HuH-7 (cell line): ENCODE measurements at regions not wholly inside any gene's neighbourhood (a gene's known extent, or its start where the extent isn't known, plus 50 kb on each side); places are given as distances from the start of the nearest gene placed in this dataset.

ENCODE experiments used
- DNase-seq: peaks from one replicate; pipeline ENCODE4 v3.0.0; 2011; ENCODE audit warnings: low spot score

DNA sequence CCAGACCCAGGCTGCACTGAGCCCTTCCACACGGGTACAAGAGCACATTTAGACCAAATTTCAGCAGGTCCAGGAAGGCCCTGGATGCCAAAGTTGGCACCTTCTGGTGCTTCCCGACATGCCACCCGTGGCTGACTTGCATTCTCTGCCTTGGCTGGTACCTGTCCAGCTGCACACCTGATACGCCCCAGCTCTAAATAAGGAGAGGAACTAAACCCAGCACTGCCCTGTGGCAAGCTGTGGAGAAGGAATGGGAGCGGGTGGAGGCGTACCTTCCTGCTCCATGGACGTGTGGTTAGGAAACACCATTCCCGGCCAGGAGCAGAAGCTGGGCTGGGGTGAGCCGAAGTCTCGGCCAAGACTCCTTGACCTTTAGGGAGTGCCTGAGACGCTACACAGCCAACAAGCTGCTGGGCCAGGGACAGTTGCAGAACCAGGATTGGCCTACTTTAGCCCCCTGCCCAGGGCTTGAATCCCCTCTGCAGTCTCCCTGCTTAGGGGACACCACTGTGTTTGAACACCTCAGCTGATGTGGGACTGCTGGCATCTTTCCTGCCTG lies 86.5 kb upstream of the TAF1B start:
- DNase-seq = no peak

GRCh38 chr2:9757501-9758264 lies 85.6 kb upstream of the TAF1B start:
- DNase-seq = no peak

- no peak for DNase-seq
These were observed 84.5 kb upstream of the TAF1B start for GRCh38 chr2:9758741-9759140.

GRCh38 chr2:9760069-9760901 lies 83.0 kb upstream of the TAF1B start:
- no peak for DNase-seq

DNA sequence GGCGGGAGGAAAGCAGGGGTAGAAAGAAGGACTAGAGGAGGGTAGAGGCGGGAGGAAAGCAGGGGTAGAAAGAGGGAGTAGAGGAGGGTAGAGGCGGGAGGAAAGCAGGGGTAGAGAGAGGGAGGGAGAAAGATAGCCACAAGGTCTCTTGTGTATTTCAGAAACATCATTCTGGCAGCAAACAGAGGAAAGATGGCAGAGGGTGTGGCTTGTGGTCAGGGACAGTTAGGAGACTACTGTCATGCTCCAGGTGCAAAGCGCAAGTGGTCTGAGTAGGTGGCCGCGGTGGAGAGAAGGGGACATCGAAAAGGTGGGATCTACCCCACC lies 82.4 kb upstream of the TAF1B start:
- DNase-seq = no peak

- DNase-seq = no peak
These were observed 81.7 kb upstream of the TAF1B start for GRCh38 chr2:9761577-9761976.

- DNase-seq = no peak
These were observed 81.1 kb upstream of the TAF1B start for GRCh38 chr2:9762164-9762563.

GRCh38 chr2:9762941-9763340 lies 80.3 kb upstream of the TAF1B start:
- DNase-seq = no peak

GRCh38 chr2:9763356-9764152 lies 79.7 kb upstream of the TAF1B start:
- no peak for DNase-seq

DNA sequence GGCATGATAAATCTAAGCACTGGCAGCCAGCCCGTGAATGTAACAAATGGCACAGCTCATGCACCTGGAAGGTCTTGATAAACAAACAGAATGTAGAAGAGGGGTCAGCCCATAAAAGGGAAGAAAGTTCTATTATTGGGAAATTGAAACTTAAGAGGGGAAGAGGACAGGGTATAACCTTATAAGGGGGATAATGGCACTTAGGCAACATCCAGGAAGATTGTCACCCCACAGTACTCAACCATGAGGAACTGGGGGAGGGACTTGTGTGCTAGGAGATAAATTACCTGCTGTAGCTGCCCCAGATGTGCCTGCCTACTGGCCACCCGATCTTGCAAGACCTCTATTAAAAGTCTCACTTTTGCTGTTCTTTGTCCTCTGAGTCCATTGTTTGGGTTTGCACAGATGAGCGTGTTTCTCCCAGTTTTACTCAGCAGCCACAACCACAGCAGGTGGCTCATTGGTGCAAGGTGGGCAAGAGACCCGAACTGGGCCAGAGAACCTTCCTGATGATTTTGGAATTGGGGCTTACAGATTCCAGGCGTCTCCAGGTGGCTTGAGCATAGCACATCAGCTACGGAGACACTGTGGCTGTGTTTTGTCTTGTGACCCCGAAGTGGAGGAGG lies 79.0 kb upstream of the TAF1B start:
- no peak for DNase-seq

GRCh38 chr2:9765611-9766531 lies 77.4 kb upstream of the TAF1B start:
- no peak for DNase-seq

- DNase-seq = no peak
These were observed 75.5 kb upstream of the TAF1B start for GRCh38 chr2:9767656-9768281.

DNA sequence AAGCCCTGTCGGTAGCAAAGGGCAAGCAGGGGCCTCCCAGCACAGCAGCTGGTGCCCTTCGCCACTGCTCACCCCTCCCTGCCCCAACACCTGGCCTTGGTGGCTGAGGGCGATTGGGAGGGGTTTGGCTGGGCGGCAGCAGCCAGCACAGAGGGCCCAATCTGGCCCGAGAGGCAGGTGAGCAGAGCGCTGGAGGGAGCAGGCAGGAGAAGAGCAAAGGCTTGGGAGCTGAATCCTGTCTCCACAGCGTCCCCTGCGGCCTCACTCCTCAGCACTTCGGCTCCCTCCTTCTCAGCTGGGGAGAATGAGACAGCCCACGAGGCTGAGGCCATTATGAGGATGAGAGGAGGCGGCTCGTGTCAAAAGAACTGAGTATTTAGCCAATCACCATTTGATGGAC lies 74.9 kb upstream of the TAF1B start:
- DNase-seq = peak; percentile 82

DNA sequence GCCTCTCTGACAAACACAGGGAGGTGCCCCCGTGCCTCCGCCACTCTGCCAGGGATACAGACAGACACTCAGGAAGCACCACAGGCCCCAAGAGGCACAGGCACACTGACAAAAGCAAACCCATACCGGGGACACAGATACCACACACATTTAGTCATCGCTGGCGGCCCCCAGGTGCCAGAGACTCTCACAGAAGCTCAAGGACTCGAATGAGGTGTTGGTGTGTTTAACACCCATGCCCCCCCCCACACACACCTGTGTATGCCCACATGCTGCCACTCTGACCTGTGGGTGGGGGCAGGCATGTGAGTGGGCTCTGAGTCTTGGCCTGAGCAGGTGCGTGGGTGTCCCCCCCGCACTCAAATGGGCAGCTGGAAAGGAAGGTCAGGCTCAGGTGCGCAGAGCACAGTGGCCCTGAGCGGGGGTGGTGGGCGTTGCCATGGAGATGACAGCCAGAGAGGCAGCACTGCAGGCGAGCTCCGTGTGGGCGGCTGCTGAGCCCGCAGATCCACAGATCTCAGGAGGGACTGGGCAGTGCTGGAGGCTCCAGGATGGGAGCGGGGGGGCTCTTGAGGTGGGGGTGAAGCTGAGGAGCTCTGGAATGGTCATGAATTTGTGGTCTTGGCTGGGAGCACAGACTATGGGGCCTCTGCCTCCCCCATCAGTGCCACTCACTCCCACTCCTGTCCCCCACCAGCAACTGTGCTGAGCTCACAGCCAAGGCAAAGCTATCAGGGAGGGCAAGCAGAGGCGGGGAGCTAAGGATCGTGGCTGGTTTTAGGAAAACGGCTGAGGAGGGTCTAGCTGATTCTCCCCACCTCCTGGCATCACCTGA lies 73.9 kb upstream of the TAF1B start:
- DNase-seq = no peak

- DNase-seq = no peak
These were observed 73.3 kb upstream of the TAF1B start for GRCh38 chr2:9770006-9770307.

- DNase-seq = peak; percentile 77
These were observed 72.8 kb upstream of the TAF1B start for GRCh38 chr2:9770308-9771100.

DNA sequence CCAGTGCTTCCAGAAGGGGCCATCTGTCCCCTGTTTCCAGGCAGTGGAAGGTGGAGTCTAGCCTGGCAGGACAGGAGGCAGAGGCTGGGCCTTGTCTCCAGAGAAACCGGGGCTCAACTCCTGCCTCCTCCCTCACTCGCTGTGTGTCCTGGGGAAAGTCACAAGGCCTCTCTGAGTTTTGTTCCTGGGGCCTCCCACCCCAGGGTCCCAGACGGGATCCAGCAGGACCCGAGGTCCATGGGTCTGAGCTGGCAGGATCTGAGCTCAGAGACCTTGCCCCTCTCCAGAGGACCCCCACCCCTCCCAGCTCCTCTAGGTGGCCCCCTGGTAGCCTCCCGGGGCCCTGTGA lies 72.2 kb upstream of the TAF1B start:
- DNase-seq = no peak

- no peak for DNase-seq
These were observed 71.7 kb upstream of the TAF1B start for GRCh38 chr2:9771481-9772017.
